ENCODE measurements at regions not wholly inside any gene's neighbourhood (a gene's known extent, or its start where the extent isn't known, plus 50 kb on each side); places are given as distances from the start of the nearest gene placed in this dataset.
"Not testable (repeated sequence)": the region's sequence is repeated elsewhere in the genome, so short reads cannot be mapped to it uniquely, and the experiment has no call there.

DNA sequence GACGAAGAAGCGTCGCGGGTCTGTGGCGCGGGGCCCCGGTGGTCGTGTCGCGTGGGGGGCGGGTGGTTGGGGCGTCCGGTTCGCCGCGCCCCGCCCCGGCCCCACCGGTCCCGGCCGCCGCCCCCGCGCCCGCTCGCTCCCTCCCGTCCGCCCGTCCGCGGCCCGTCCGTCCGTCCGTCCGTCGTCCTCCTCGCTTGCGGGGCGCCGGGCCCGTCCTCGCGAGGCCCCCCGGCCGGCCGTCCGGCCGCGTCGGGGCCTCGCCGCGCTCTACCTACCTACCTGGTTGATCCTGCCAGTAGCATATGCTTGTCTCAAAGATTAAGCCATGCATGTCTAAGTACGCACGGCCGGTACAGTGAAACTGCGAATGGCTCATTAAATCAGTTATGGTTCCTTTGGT lies 1533.5 kb upstream of the TPTE start:
- H3K9me3 ChIP-seq; H3K4me1 ChIP-seq (ENCODE audit: control insufficient read depth in 1 of 2, insufficient read depth in 2 of 2, low read depth in 1 of 2, low read length in 1 of 2); H3F3A ChIP-seq (replicated peaks; ENCODE audit: insufficient read depth); DNase-seq; H3K27ac ChIP-seq (ENCODE audit: low read depth in 2 of 2, low read length in 1 of 2); H3K79me2 ChIP-seq (ENCODE audit: insufficient read depth); H3K9me2 ChIP-seq; POLR2A ChIA-PET; H3K36me3 ChIP-seq (replicated peaks in 1 of 2; ENCODE audit: control insufficient read depth in 1 of 2, insufficient read depth in 2 of 2, low read length in 1 of 2); H2AFZ ChIP-seq (ENCODE audit: low read depth); H3K4me2 ChIP-seq; H3K9ac ChIP-seq; CTCF ChIA-PET; H3K4me3 ChIP-seq (ENCODE audit: low read depth in 2 of 2, low read length in 1 of 2); H4K20me1 ChIP-seq (ENCODE audit: insufficient read depth): not testable (repeated sequence)
- H3K27me3 ChIP-seq (ENCODE audit: insufficient read depth), result peaks cover 18% of the 10 kb centered on the region; the same call in 1 of the 2 replicates
- WGBS (ENCODE audit: low lambda C conversion rate), result 72% methylated on average over 28 of the region's 58 CpGs

DNA sequence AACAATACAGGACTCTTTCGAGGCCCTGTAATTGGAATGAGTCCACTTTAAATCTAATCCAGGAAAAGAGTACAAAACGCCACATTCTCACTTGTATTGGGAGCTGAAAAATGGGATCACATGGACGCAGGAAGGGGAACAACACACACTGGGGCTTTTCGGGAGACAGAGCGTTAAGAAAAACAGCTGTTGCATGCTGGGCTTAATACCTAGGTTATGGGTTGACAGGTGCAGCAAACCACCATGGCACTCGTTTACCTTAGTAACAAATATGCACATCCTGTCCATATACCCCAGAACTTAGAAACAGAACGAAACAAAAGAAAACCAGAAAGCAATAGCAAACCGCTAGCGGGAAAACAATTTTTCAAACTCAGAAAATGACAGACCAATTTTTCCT lies 1532.7 kb upstream of the TPTE start:
- no peaks in the 10 kb centered on the region for H3K9me3 ChIP-seq
- H3K27ac ChIP-seq (ENCODE audit: low read depth in 2 of 2, low read length in 1 of 2), result no peak overlapping the region
- H3K79me2 ChIP-seq (ENCODE audit: insufficient read depth), result no peaks in the 10 kb centered on the region
- no peaks in the 10 kb centered on the region for H3F3A ChIP-seq (replicated peaks; ENCODE audit: insufficient read depth)
- no peak overlapping the region for H3K4me2 ChIP-seq
- H3K9me2 ChIP-seq, result no peaks in the 10 kb centered on the region
- ChIA-PET CTCF (no interaction called here), POLR2A (no interaction called here)
- H3K27me3 ChIP-seq (ENCODE audit: insufficient read depth), result peaks cover 26% of the 10 kb centered on the region; the same call in 1 of the 2 replicates
- no peak overlapping the region for H3K9ac ChIP-seq
- no peak for DNase-seq
- no peaks in the 10 kb centered on the region for H4K20me1 ChIP-seq (ENCODE audit: insufficient read depth)
- TF ChIP-seq SIN3A (IDR thresholded peaks at IDR 0.05; ENCODE audit: borderline replicate concordance, low read depth, low read length) (no peak), GABPA (IDR thresholded peaks at IDR 0.05; ENCODE audit: low read depth) (no peak), ELF1 (IDR thresholded peaks at IDR 0.05) (no peak), POLR2AphosphoS5 (IDR thresholded peaks at IDR 0.05; ENCODE audit: low read depth, low read length) (no peak)
- no peak overlapping the region for H3K4me3 ChIP-seq (ENCODE audit: low read depth in 2 of 2, low read length in 1 of 2)
- no peak overlapping the region for H2AFZ ChIP-seq (ENCODE audit: low read depth)
- no peaks in the 10 kb centered on the region for H3K4me1 ChIP-seq (ENCODE audit: control insufficient read depth in 1 of 2, insufficient read depth in 2 of 2, low read depth in 1 of 2, low read length in 1 of 2)
- no peaks in the 10 kb centered on the region for H3K36me3 ChIP-seq (replicated peaks in 1 of 2; ENCODE audit: control insufficient read depth in 1 of 2, insufficient read depth in 2 of 2, low read length in 1 of 2)
- WGBS (ENCODE audit: low lambda C conversion rate), result 20% methylated on average over 9 of the region's 9 CpGs

DNA sequence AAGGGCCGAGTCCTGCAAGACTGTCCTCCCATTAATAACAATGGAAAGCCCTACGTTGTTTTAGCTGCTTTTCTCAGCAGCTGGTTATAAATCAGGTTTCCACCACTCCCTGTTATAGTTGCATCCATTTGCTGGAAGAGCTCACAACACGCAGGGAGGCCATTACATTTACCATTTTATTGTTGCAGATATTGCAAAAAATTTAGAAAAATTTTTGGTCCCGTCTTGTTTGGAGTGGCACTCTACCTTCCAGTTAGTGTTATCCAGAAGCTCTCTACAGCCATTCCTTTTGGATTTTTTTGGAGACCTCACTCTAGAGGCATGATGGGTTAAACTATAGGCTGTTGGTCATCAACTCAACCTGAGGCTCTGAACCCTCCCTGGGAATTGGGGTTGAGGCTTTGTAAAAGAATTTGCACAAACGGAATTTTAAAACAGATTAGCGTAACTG lies 1532.1 kb upstream of the TPTE start:
- Histone ChIP-seq H3K27ac (ENCODE audit: low read depth in 2 of 2, low read length in 1 of 2) (no peak overlapping the region), H3K79me2 (ENCODE audit: insufficient read depth) (no peaks in the 10 kb centered on the region), H3K4me1 (ENCODE audit: control insufficient read depth in 1 of 2, insufficient read depth in 2 of 2, low read depth in 1 of 2, low read length in 1 of 2) (no peaks in the 10 kb centered on the region), H3K4me3 (ENCODE audit: low read depth in 2 of 2, low read length in 1 of 2) (no peak overlapping the region), H3K36me3 (replicated peaks in 1 of 2; ENCODE audit: control insufficient read depth in 1 of 2, insufficient read depth in 2 of 2, low read length in 1 of 2) (no peaks in the 10 kb centered on the region), H3K27me3 (ENCODE audit: insufficient read depth) (peaks cover 28% of the 10 kb centered on the region; the same call in 1 of the 2 replicates), H3F3A (replicated peaks; ENCODE audit: insufficient read depth) (no peaks in the 10 kb centered on the region), H3K4me2 (no peak overlapping the region), H3K9me3 (no peaks in the 10 kb centered on the region), H4K20me1 (ENCODE audit: insufficient read depth) (no peaks in the 10 kb centered on the region), H2AFZ (ENCODE audit: low read depth) (no peak overlapping the region), H3K9ac (no peak overlapping the region), H3K9me2 (no peaks in the 10 kb centered on the region)
- DNase-seq, result no peak
- no peak for TF ChIP-seq GABPA (IDR thresholded peaks at IDR 0.05; ENCODE audit: low read depth)
- TF ChIP-seq, protein P1, sequence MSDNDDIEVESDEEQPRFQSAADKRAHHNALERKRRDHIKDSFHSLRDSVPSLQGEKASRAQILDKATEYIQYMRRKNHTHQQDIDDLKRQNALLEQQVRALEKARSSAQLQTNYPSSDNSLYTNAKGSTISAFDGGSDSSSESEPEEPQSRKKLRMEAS (IDR thresholded peaks at IDR 0.05; ENCODE audit: low read depth), result no peak
- TF ChIP-seq MXI1 (IDR thresholded peaks at IDR 0.05; ENCODE audit: low read depth, low read length), result no peak
- no peak for TF ChIP-seq RCOR1 (IDR thresholded peaks at IDR 0.05; ENCODE audit: low read length)
- no peak for TF ChIP-seq NFIC (IDR thresholded peaks at IDR 0.05; ENCODE audit: borderline replicate concordance)
- TF ChIP-seq, protein P2, sequence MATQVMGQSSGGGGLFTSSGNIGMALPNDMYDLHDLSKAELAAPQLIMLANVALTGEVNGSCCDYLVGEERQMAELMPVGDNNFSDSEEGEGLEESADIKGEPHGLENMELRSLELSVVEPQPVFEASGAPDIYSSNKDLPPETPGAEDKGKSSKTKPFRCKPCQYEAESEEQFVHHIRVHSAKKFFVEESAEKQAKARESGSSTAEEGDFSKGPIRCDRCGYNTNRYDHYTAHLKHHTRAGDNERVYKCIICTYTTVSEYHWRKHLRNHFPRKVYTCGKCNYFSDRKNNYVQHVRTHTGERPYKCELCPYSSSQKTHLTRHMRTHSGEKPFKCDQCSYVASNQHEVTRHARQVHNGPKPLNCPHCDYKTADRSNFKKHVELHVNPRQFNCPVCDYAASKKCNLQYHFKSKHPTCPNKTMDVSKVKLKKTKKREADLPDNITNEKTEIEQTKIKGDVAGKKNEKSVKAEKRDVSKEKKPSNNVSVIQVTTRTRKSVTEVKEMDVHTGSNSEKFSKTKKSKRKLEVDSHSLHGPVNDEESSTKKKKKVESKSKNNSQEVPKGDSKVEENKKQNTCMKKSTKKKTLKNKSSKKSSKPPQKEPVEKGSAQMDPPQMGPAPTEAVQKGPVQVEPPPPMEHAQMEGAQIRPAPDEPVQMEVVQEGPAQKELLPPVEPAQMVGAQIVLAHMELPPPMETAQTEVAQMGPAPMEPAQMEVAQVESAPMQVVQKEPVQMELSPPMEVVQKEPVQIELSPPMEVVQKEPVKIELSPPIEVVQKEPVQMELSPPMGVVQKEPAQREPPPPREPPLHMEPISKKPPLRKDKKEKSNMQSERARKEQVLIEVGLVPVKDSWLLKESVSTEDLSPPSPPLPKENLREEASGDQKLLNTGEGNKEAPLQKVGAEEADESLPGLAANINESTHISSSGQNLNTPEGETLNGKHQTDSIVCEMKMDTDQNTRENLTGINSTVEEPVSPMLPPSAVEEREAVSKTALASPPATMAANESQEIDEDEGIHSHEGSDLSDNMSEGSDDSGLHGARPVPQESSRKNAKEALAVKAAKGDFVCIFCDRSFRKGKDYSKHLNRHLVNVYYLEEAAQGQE (IDR thresholded peaks at IDR 0.05; ENCODE audit: low read depth, low read length), result no peak
- no peak for TF ChIP-seq MEF2A (IDR thresholded peaks at IDR 0.05; ENCODE audit: borderline replicate concordance, low read depth)
- no peak for TF ChIP-seq EP300 (IDR thresholded peaks at IDR 0.05; ENCODE audit: borderline replicate concordance in 1 of 2, low read depth in 1 of 2, low read length in 1 of 2)
- TF ChIP-seq FOXM1 (IDR thresholded peaks at IDR 0.05; ENCODE audit: low read depth), result no peak
- TF ChIP-seq, protein P3, sequence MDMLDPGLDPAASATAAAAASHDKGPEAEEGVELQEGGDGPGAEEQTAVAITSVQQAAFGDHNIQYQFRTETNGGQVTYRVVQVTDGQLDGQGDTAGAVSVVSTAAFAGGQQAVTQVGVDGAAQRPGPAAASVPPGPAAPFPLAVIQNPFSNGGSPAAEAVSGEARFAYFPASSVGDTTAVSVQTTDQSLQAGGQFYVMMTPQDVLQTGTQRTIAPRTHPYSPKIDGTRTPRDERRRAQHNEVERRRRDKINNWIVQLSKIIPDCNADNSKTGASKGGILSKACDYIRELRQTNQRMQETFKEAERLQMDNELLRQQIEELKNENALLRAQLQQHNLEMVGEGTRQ (IDR thresholded peaks at IDR 0.05; ENCODE audit: borderline replicate concordance, low read depth, low read length), result no peak
- no peak for TF ChIP-seq TAF1 (IDR thresholded peaks at IDR 0.05; ENCODE audit: borderline replicate concordance, low read depth, low read length)
- TF ChIP-seq ELF1 (IDR thresholded peaks at IDR 0.05), result no peak
- POLR2A ChIA-PET, result no interaction called here
- CTCF ChIA-PET, result no interaction called here
- 4% methylated on average over 6 of the region's 6 CpGs for WGBS (ENCODE audit: low lambda C conversion rate)

All from SK-N-SH (cell line).